Gastroesophageal sphincter (tissue), 3 donors: ENCODE measurements at regions not wholly inside any gene's neighbourhood (a gene's known extent, or its start where the extent isn't known, plus 50 kb on each side); places are given as distances from the start of the nearest gene placed in this dataset.

Experiments used
- EP300 ChIP-seq: sonication (generic); formaldehyde crosslinking; IDR thresholded peaks from one replicate; pipeline ENCODE4 v1.6.1; 2017; ENCODE audit warnings: antibody characterized with exemption, mild to moderate bottlenecking
- TF ChIP-seq, protein P1 (sequence below), 4 experiments: fragments of 200-600 bp in 2 of 4; fragments of 450-650 bp in 2 of 4; sonication (generic) in 1 of 4; IDR thresholded peaks; one replicate each; pipeline ENCODE4 v1.5.1; 2017 to 2019; ENCODE audit warnings: antibody characterized with exemption in 4 of 4, mild to moderate bottlenecking in 2 of 4, moderate library complexity in 2 of 4

DNA sequence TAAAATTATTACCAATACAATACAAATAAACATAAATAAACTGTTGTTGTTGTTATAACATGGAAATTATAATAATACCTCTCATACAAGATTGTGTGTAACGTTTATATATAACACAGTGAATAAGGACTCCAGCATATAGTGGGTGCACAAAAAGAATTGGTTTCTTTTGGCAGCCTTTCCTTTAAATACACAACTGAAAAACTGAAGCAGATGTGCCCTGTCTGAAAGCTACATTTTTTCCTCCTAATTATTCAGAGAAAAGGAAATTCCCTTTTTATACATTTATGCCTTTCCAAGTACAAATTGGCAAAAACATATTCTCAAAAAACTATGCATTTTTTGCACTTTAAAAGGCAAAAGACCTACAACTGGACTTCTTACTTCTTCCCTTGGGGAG is 928.9 kb upstream of the NR2F2 start:
- no peak for TF ChIP-seq EP300
- TF ChIP-seq, protein P1, sequence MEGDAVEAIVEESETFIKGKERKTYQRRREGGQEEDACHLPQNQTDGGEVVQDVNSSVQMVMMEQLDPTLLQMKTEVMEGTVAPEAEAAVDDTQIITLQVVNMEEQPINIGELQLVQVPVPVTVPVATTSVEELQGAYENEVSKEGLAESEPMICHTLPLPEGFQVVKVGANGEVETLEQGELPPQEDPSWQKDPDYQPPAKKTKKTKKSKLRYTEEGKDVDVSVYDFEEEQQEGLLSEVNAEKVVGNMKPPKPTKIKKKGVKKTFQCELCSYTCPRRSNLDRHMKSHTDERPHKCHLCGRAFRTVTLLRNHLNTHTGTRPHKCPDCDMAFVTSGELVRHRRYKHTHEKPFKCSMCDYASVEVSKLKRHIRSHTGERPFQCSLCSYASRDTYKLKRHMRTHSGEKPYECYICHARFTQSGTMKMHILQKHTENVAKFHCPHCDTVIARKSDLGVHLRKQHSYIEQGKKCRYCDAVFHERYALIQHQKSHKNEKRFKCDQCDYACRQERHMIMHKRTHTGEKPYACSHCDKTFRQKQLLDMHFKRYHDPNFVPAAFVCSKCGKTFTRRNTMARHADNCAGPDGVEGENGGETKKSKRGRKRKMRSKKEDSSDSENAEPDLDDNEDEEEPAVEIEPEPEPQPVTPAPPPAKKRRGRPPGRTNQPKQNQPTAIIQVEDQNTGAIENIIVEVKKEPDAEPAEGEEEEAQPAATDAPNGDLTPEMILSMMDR (IDR thresholded peaks at IDR 0.05) = no peak
